OCI-LY7 (cell line): ENCODE measurements at regions not wholly inside any gene's neighbourhood (a gene's known extent, or its start where the extent isn't known, plus 50 kb on each side); places are given as distances from the start of the nearest gene placed in this dataset.

ENCODE experiments used
- BruUV-seq: library from RNA; stranded (reverse); fragments of 400-500 nt; replicated peaks from 2 replicates; lab custom pipeline; 2021; lab: Mats Ljungman, UMichigan
- CTCF ChIA-PET: fragments of 300-600 bp; sonication (Branson Sonifier 250); formaldehyde crosslinking; loops from one replicate; lab custom pipeline; 2022; ENCODE audit warnings: antibody characterized with exemption; ENCODE audit not compliant: unreplicated experiment; lab: Charles Lee
- POLR2A ChIA-PET: fragments of 300-600 bp; sonication (Branson Sonifier 250); formaldehyde crosslinking; loops from one replicate; lab custom pipeline; 2022; ENCODE audit warnings: antibody characterized with exemption; lab: Charles Lee
- DNase-seq: peaks from one replicate; pipeline ENCODE4 v3.0.0-alpha.2; 2015; ENCODE audit warnings: low spot score
- H2AFZ ChIP-seq: fragments of 200-600 bp; sonication (generic), shearing (Covaris generic); 2 replicates; pipeline ENCODE4 v1.6.1; 2014; ENCODE audit warnings: mild to moderate bottlenecking, antibody characterized with exemption, low read length, moderate library complexity
- H3K27ac ChIP-seq: fragments of 200-600 bp; sonication (generic); 2 replicates; pipeline ENCODE4 v1.5.1; 2014; ENCODE audit warnings: mixed run types, low read depth, mild to moderate bottlenecking, moderate library complexity, low read length, inconsistent platforms; ENCODE audit not compliant: poor library complexity, severe bottlenecking
- H3K36me3 ChIP-seq: fragments of 200-600 bp; sonication (generic); 2 replicates; pipeline ENCODE4 v1.6.1; 2014; ENCODE audit warnings: mild to moderate bottlenecking, antibody characterized with exemption, low read length, moderate library complexity, mixed read lengths; ENCODE audit not compliant: insufficient read depth
- H3K4me1 ChIP-seq: fragments of 200-600 bp; sonication (generic); 2 replicates; pipeline ENCODE4 v1.5.1; 2014; ENCODE audit warnings: mild to moderate bottlenecking, low read length; ENCODE audit not compliant: insufficient read depth, poor library complexity, severe bottlenecking
- H3K4me2 ChIP-seq: fragments of 200-600 bp; sonication (generic); 2 replicates; pipeline ENCODE4 v1.6.1; 2014; ENCODE audit warnings: mild to moderate bottlenecking, low read length
- H3K4me3 ChIP-seq: fragments of 200-600 bp; sonication (generic); 2 replicates; pipeline ENCODE4 v1.5.1; 2014; ENCODE audit warnings: mild to moderate bottlenecking, low read depth, low read length; ENCODE audit not compliant: poor library complexity, severe bottlenecking
- H3K79me2 ChIP-seq: fragments of 200-600 bp; sonication (generic); 2 replicates; pipeline ENCODE4 v1.6.1; 2016; ENCODE audit warnings: low read depth, mild to moderate bottlenecking, low read length, moderate library complexity, mixed read lengths; ENCODE audit not compliant: insufficient read depth
- H3K9me2 ChIP-seq: fragments of 200-600 bp; sonication (generic); 2 replicates; pipeline ENCODE4 v1.6.1; 2016; ENCODE audit warnings: mild to moderate bottlenecking, low read length, mixed read lengths; ENCODE audit not compliant: insufficient read depth
- H3K9me3 ChIP-seq: fragments of 200-600 bp; sonication (generic); 2 replicates; pipeline ENCODE4 v1.6.1; 2014; ENCODE audit warnings: mild to moderate bottlenecking, mixed run types, low read length, mixed read lengths
- H4K20me1 ChIP-seq: fragments of 200-600 bp; sonication (generic); 2 replicates; pipeline ENCODE4 v1.6.1; 2014; ENCODE audit warnings: mild to moderate bottlenecking, antibody characterized with exemption, low read length, moderate library complexity, mixed read lengths; ENCODE audit not compliant: insufficient read depth
- CTCF ChIP-seq: fragments of 200-600 bp; sonication (generic); conservative IDR thresholded peaks from 2 replicates; pipeline ENCODE4 v1.5.1; 2014; ENCODE audit warnings: mild to moderate bottlenecking, antibody characterized with exemption, low read length, moderate library complexity, mixed read lengths
- EZH2phosphoT487 ChIP-seq: fragments of 200-600 bp; sonication (generic); IDR thresholded peaks from 2 replicates; pipeline ENCODE4 v1.6.1; 2018; ENCODE audit warnings: low read depth, borderline replicate concordance, mild to moderate bottlenecking, mixed run types, antibody characterized with exemption, low read length, moderate library complexity, mixed read lengths
- intact Hi-C: fragments of 100-400 bp; cut with micrococcal nuclease; formaldehyde crosslinking; loops from one replicate; pipeline ENCODE4 v1.10.0; 2022; ENCODE audit not compliant: unreplicated experiment

- no peaks in the 10 kb centered on the region for H3K36me3 ChIP-seq
- no peaks in the 10 kb centered on the region for H3K79me2 ChIP-seq
- intact Hi-C loops = no loop called here
- no peak for DNase-seq
- no peak overlapping the region for H3K27ac ChIP-seq
- POLR2A ChIA-PET = interaction anchor here (0.6 kb wide), 1 partner anchor 295 kb away, joined by 7 read pairs; no protein-coding TSS in a partner anchor
- no peaks in the 10 kb centered on the region for H3K9me3 ChIP-seq
- CTCF ChIA-PET = no interaction called here
- H3K4me1 ChIP-seq = no peaks in the 10 kb centered on the region
- TF ChIP-seq EZH2phosphoT487 = no peak
- TF ChIP-seq CTCF = no peak
- H3K4me2 ChIP-seq = no peak overlapping the region
- H2AFZ ChIP-seq = no peak overlapping the region
- no peaks in the 10 kb centered on the region for H3K9me2 ChIP-seq
- H4K20me1 ChIP-seq = no peaks in the 10 kb centered on the region
- H3K4me3 ChIP-seq = no peak overlapping the region
- BruUV-seq = no TSS peak
Observed at GRCh38 chr10:121285406-121286196, 312.6 kb downstream of the FGFR2 start.

- Histone ChIP-seq H3K36me3 (no peaks in the 10 kb centered on the region), H3K4me2 (no peak overlapping the region), H3K27ac (no peak overlapping the region), H3K9me3 (no peaks in the 10 kb centered on the region), H3K4me3 (no peak overlapping the region), H3K4me1 (no peaks in the 10 kb centered on the region), H3K9me2 (no peaks in the 10 kb centered on the region), H2AFZ (no peak overlapping the region), H3K79me2 (no peaks in the 10 kb centered on the region), H4K20me1 (no peaks in the 10 kb centered on the region)
- intact Hi-C loops = no loop called here
- TF ChIP-seq EZH2phosphoT487 (no peak), CTCF (no peak)
- POLR2A ChIA-PET = no interaction called here
- DNase-seq = no peak
- CTCF ChIA-PET = no interaction called here
- no TSS peak for BruUV-seq
Observed at GRCh38 chr10:121288011-121288410, 310.2 kb downstream of the FGFR2 start.

DNA sequence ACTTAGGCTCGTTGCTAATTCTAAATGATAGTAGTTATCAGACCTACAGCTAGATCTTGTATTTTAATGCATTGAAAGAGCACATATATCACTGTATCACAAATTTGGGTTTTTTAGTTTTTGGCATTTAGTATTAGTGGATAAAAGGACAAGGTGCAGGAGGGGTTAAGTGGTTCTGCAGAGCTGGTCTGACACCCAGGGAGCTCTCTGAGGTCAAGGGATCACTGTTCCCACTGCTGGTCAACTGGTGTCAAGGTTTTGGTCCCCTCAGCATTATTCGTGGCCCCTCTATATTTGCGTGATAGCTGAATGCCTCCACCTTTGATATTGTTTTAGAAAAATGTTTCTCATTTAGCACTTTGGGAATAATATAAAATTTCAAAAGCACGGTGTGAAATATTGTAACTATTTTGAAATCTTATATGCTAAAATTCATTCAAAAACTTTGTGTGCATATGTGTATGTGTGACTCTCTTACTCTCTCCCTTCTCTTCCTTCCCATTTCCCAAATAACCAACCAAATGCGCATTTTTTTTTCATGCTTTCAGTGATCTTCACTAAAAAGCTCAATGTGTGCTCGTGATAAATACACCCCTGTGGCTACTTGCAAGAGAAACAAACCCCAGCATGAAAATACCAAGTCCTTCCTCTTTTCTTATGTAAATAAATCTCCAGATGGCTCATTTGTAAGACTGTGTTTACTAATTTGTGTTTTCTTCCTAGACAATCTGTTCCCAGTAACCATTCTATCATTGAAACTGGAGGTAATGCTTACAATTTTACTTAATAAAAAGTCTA, 309.2 kb downstream of the FGFR2 start:
- no peaks in the 10 kb centered on the region for H3K4me1 ChIP-seq
- ChIA-PET POLR2A (no interaction called here), CTCF (no interaction called here)
- no peaks in the 10 kb centered on the region for H4K20me1 ChIP-seq
- DNase-seq = no peak
- no peak overlapping the region for H3K27ac ChIP-seq
- intact Hi-C loops = no loop called here
- H3K4me3 ChIP-seq = no peak overlapping the region
- no TSS peak for BruUV-seq
- TF ChIP-seq CTCF (no peak), EZH2phosphoT487 (no peak)
- H3K9me2 ChIP-seq = no peaks in the 10 kb centered on the region
- H3K79me2 ChIP-seq = no peaks in the 10 kb centered on the region
- no peak overlapping the region for H3K4me2 ChIP-seq
- no peaks in the 10 kb centered on the region for H3K9me3 ChIP-seq
- H2AFZ ChIP-seq = no peak overlapping the region
- H3K36me3 ChIP-seq = no peaks in the 10 kb centered on the region
